CD14-positive monocyte (primary cell): ENCODE measurements at regions not wholly inside any gene's neighbourhood (a gene's known extent, or its start where the extent isn't known, plus 50 kb on each side); places are given as distances from the start of the nearest gene placed in this dataset.
"Not testable (repeated sequence)": the region's sequence is repeated elsewhere in the genome, so short reads cannot be mapped to it uniquely, and the experiment has no call there.

Source experiments
- DNase-seq, 3 donors: peaks; one replicate each; pipeline ENCODE4 v3.0.0-alpha.2; 2011 to 2022
- H2AFZ ChIP-seq: 2 replicates; pipeline ENCODE4 v1.6.0; 2012; ENCODE audit warnings: mild to moderate bottlenecking, low read depth, low read length, inconsistent platforms; ENCODE audit not compliant: insufficient read depth, poor library complexity, severe bottlenecking
- H3K27ac ChIP-seq, 2 donors: 1 replicate in 1 of 2; 2 replicates in 1 of 2; pipeline ENCODE4 v1.5.1; 2012 to 2013; ENCODE audit warnings: low read length in 2 of 2, control low read depth in 1 of 2, inconsistent platforms in 1 of 2, low read depth in 1 of 2, mild to moderate bottlenecking in 1 of 2
- H3K27me3 ChIP-seq, 2 donors: one replicate each; pipeline versions ENCODE4 v1.6.0 to v1.6.1; 2011 to 2013; ENCODE audit warnings: low read length in 2 of 2; ENCODE audit not compliant: control insufficient read depth in 2 of 2, insufficient read depth in 2 of 2
- H3K36me3 ChIP-seq, 2 donors: replicated peaks in 1 of 2; 1 replicate in 1 of 2; 2 replicates in 1 of 2; pipeline versions ENCODE4 v1.5.1 to v1.6.1; 2012 to 2013; ENCODE audit warnings: low read length in 2 of 2, control low read depth in 1 of 2, inconsistent platforms in 1 of 2, mild to moderate bottlenecking in 1 of 2; ENCODE audit not compliant: insufficient read depth in 2 of 2, control insufficient read depth in 1 of 2
- H3K4me1 ChIP-seq, 2 donors: 1 replicate in 1 of 2; 2 replicates in 1 of 2; pipeline versions ENCODE4 v1.5.1 to v1.6.1; 2012 to 2013; ENCODE audit warnings: low read length in 2 of 2, control low read depth in 1 of 2, inconsistent platforms in 1 of 2, mild to moderate bottlenecking in 1 of 2, moderate library complexity in 1 of 2; ENCODE audit not compliant: insufficient read depth in 2 of 2, control insufficient read depth in 1 of 2
- H3K4me2 ChIP-seq: replicated peaks from 2 replicates; pipeline ENCODE3; 2012; ENCODE audit warnings: low read length, moderate library complexity, mild to moderate bottlenecking; ENCODE audit not compliant: poor library complexity, severe bottlenecking; ENCODE audit errors: extremely low read depth
- H3K4me3 ChIP-seq, 3 experiments: fragments of 200-600 bp in 1 of 3; sonication (generic) in 1 of 3; replicated peaks in 1 of 3; 1 replicate in 2 of 3; 2 replicates in 1 of 3; pipeline ENCODE4 v1.5.1; 2011 to 2013; ENCODE audit warnings: low read length in 3 of 3, mild to moderate bottlenecking in 3 of 3, control low read depth in 2 of 3, low read depth in 2 of 3, inconsistent platforms in 1 of 3, moderate library complexity in 1 of 3
- H3K79me2 ChIP-seq: 2 replicates; pipeline ENCODE4 v1.6.0; 2012; ENCODE audit warnings: mild to moderate bottlenecking, control low read depth, inconsistent platforms, low read length, moderate library complexity; ENCODE audit not compliant: insufficient read depth
- H3K9ac ChIP-seq: 2 replicates; pipeline ENCODE4 v1.6.0; 2017; ENCODE audit warnings: low read length, mild to moderate bottlenecking; ENCODE audit not compliant: insufficient read depth, poor library complexity, severe bottlenecking
- H3K9me3 ChIP-seq, 2 donors: replicated peaks in 1 of 2; 1 replicate in 1 of 2; 2 replicates in 1 of 2; pipeline versions ENCODE4 v1.5.1 to v1.6.1; 2012 to 2013; ENCODE audit warnings: low read length in 2 of 2, control low read depth in 1 of 2; ENCODE audit not compliant: control insufficient read depth in 1 of 2, insufficient read depth in 1 of 2
- H4K20me1 ChIP-seq: 2 replicates; pipeline ENCODE4 v1.6.0; 2012; ENCODE audit warnings: mild to moderate bottlenecking, low read length, control low read depth, moderate library complexity; ENCODE audit not compliant: insufficient read depth
- H3K27ac Mint-ChIP-seq, 7 donors: one replicate each; pipeline ENCODE4 v1.8.0; 2020; ENCODE audit warnings: mild to moderate bottlenecking in 7 of 7, mixed read lengths in 7 of 7, moderate library complexity in 6 of 7, inconsistent platforms in 2 of 7
- H3K27me3 Mint-ChIP-seq, 3 donors: one replicate each; pipeline ENCODE4 v1.8.0; 2021 to 2022; ENCODE audit warnings: low read depth in 3 of 3, mild to moderate bottlenecking in 3 of 3, mixed read lengths in 3 of 3, moderate library complexity in 3 of 3, inconsistent platforms in 1 of 3
- H3K36me3 Mint-ChIP-seq, 2 donors: one replicate each; pipeline ENCODE4 v1.8.0; 2020; ENCODE audit warnings: mixed read lengths in 2 of 2, inconsistent platforms in 1 of 2, mild to moderate bottlenecking in 1 of 2
- H3K4me1 Mint-ChIP-seq: one replicate; pipeline ENCODE4 v1.8.0; 2020; ENCODE audit warnings: mild to moderate bottlenecking, mixed read lengths
- H3K4me3 Mint-ChIP-seq, 2 donors: one replicate each; pipeline ENCODE4 v1.8.0; 2020; ENCODE audit warnings: mild to moderate bottlenecking in 2 of 2, mixed read lengths in 2 of 2, moderate library complexity in 1 of 2
- H3K9me3 Mint-ChIP-seq, 7 donors: one replicate each; pipeline ENCODE4 v1.8.0; 2020 to 2022; ENCODE audit warnings: mixed read lengths in 7 of 7, mild to moderate bottlenecking in 6 of 7, moderate library complexity in 6 of 7, inconsistent platforms in 2 of 7
- CTCF ChIP-seq: fragments of 200-600 bp; IDR thresholded peaks from one replicate; pipeline ENCODE4 v1.8.0; 2022; ENCODE audit warnings: antibody characterized with exemption, mild to moderate bottlenecking
- WGBS: methylation state at CpG from one replicate; pipeline ENCODE4 v1.1.5; 2013; ENCODE audit warnings: missing lambda C conversion rate; ENCODE audit not compliant: insufficient coverage; 5-methylcytosine and 5-hydroxymethylcytosine counted together
- intact Hi-C, 2 donors: fragments of 100-400 bp; cut with micrococcal nuclease; formaldehyde crosslinking; loops; one replicate each; pipeline versions ENCODE4 v1.15.0 to v1.15.1; 2023

GRCh38 chr1:232333419-232333767, 296.5 kb downstream of the SIPA1L2 start:
- peaks cover 0 to 12% of the 10 kb centered on the region in 2 donors for H3K9me3 ChIP-seq
- Mint-ChIP-seq H3K4me1 (no peaks in the 10 kb centered on the region), H3K27ac (no peak overlapping the region), H3K36me3 (no peaks in the 10 kb centered on the region), H3K9me3 (peaks cover 5 to 24% (median 14%) of the 10 kb centered on the region in 7 donors), H3K27me3 (peaks cover 3 to 5% (median 4%) of the 10 kb centered on the region in 3 donors), H3K4me3 (no peak overlapping the region)
- intact Hi-C loops, result no loop called here
- no peak overlapping the region for H3K27ac ChIP-seq
- no peak overlapping the region for H3K4me2 ChIP-seq
- no peaks in the 10 kb centered on the region for H4K20me1 ChIP-seq
- no peaks in the 10 kb centered on the region for H3K36me3 ChIP-seq
- H3K4me1 ChIP-seq, result no peaks in the 10 kb centered on the region
- DNase-seq, result no peak
- TF ChIP-seq CTCF, result no peak
- no peak overlapping the region for H2AFZ ChIP-seq
- no peaks in the 10 kb centered on the region for H3K27me3 ChIP-seq
- WGBS, result 97% methylated on average over 5 of the region's 5 CpGs
- H3K9ac ChIP-seq, result no peak overlapping the region
- no peak overlapping the region for H3K4me3 ChIP-seq
- no peaks in the 10 kb centered on the region for H3K79me2 ChIP-seq

- H3K27me3 Mint-ChIP-seq, H3K27me3 ChIP-seq, H3K36me3 Mint-ChIP-seq, H3K4me1 Mint-ChIP-seq, H3K36me3 ChIP-seq, H2AFZ ChIP-seq, H3K9ac ChIP-seq, H3K27ac Mint-ChIP-seq, DNase-seq, H3K4me3 Mint-ChIP-seq, H3K27ac ChIP-seq, intact Hi-C loops, H4K20me1 ChIP-seq, H3K4me2 ChIP-seq, H3K79me2 ChIP-seq, H3K4me1 ChIP-seq, H3K4me3 ChIP-seq: not testable (repeated sequence)
- WGBS, result 100% methylated on average over 4 of the region's 9 CpGs
- H3K9me3 Mint-ChIP-seq, result peaks cover 5 to 24% (median 14%) of the 10 kb centered on the region in 7 donors
- H3K9me3 ChIP-seq, result peaks cover 0 to 12% of the 10 kb centered on the region in 2 donors
Measured at GRCh38 chr1:232332710-232333418, 297.1 kb downstream of the SIPA1L2 start.
